Ovary (tissue), 3 donors: ENCODE measurements at regions not wholly inside any gene's neighbourhood (a gene's known extent, or its start where the extent isn't known, plus 50 kb on each side); places are given as distances from the start of the nearest gene placed in this dataset.

Experiments
- CTCF ChIP-seq, 3 donors: fragments of 450-650 bp in 2 of 3; fragments of 200-600 bp in 1 of 3; IDR thresholded peaks; one replicate each; pipeline versions ENCODE4 v1.5.1 to v1.8.0; 2016 to 2022; ENCODE audit warnings: antibody characterized with exemption in 3 of 3, mild to moderate bottlenecking in 1 of 3
- EP300 ChIP-seq: sonication (generic); formaldehyde crosslinking; IDR thresholded peaks from one replicate; pipeline ENCODE4 v1.6.1; 2017; ENCODE audit warnings: antibody characterized with exemption
- donor health status: DM: no; HTN: no; CAD: no.

DNA sequence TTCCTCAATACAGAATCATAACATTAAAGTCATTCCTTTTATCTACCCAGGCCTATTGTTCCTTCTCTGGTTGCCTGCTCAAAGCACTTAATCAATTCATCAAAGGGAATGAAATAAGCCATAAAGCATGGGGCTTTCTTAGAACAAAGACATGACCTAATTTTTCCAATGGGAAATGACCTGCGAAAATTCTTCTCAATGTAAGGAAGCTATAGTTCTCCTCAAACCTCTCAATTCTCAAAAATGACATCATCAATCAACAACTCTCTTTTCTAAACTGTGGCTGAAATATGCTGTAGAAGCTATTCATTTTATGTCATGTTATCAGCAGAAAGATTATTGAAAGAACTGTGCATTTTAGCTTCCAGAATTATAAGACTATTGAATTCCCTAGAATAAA, 116.0 kb upstream of the PTPRR start:
- no peak for TF ChIP-seq CTCF (IDR thresholded peaks at IDR 0.05)
- no peak for TF ChIP-seq EP300
